Type B pancreatic cell (in vitro differentiated cells): ENCODE measurements at regions not wholly inside any gene's neighbourhood (a gene's known extent, or its start where the extent isn't known, plus 50 kb on each side); places are given as distances from the start of the nearest gene placed in this dataset.
"Not testable (repeated sequence)": the region's sequence is repeated elsewhere in the genome, so short reads cannot be mapped to it uniquely, and the experiment has no call there.

ENCODE experiments used
- DNase-seq: peaks from one replicate; pipeline ENCODE4 v3.0.0; 2021; ENCODE audit warnings: mixed read lengths; ENCODE audit not compliant: unreplicated experiment; ENCODE audit errors: extremely low spot score
- H3K27ac Mint-ChIP-seq: 2 replicates; pipeline ENCODE4 v1.8.0; 2021; ENCODE audit warnings: mild to moderate bottlenecking, mixed read lengths
- H3K27me3 Mint-ChIP-seq: 2 replicates; pipeline ENCODE4 v1.8.0; 2021; ENCODE audit warnings: mixed read lengths
- H3K36me3 Mint-ChIP-seq: 2 replicates; pipeline ENCODE4 v1.8.0; 2021; ENCODE audit warnings: mixed read lengths
- H3K4me1 Mint-ChIP-seq: one replicate; pipeline ENCODE4 v1.8.0; 2021; ENCODE audit warnings: mixed read lengths; ENCODE audit not compliant: unreplicated experiment
- H3K4me3 Mint-ChIP-seq: 2 replicates; pipeline ENCODE4 v1.8.0; 2021; ENCODE audit warnings: mild to moderate bottlenecking, mixed read lengths
- H3K9me3 Mint-ChIP-seq: 2 replicates; pipeline ENCODE4 v1.8.0; 2021; ENCODE audit warnings: mixed read lengths
- CTCF ChIP-seq: fragments of 200-600 bp; sonication (generic); conservative IDR thresholded peaks from 2 replicates; pipeline ENCODE4 v1.5.0; 2021; ENCODE audit warnings: antibody characterized with exemption, mild to moderate bottlenecking

DNA sequence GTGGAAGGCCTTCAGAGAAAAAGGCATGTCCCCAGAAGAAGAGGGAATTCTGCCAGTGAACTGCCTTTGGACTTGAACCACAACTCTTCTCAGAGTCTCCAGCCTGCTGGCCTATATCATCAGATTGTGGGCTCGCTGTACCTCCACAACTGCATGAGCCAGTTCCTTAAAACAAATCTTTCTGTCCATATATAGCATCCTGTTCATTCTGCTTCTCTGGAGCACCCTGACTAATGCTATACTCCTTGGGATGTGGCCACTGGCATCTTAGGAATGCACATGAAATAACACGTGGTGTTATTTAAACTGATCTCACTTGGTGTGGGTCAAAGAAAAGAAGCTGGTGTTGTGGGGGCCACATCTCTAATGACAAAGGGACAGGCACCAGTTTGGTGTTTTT is 58.3 kb upstream of the VSTM5 start:
- DNase-seq = no peak
- H3K36me3 Mint-ChIP-seq = no peaks in the 10 kb centered on the region
- peaks cover 7% of the 10 kb centered on the region for H3K4me1 Mint-ChIP-seq
- no peak overlapping the region for H3K4me3 Mint-ChIP-seq
- H3K9me3 Mint-ChIP-seq = peaks cover 5% of the 10 kb centered on the region
- H3K27ac Mint-ChIP-seq = no peak overlapping the region
- no peak for TF ChIP-seq CTCF
- H3K27me3 Mint-ChIP-seq = peaks cover 42% of the 10 kb centered on the region

- Mint-ChIP-seq H3K4me3 (no peak overlapping the region), H3K27ac (no peak overlapping the region), H3K27me3 (peaks cover 14% of the 10 kb centered on the region), H3K9me3 (no peaks in the 10 kb centered on the region), H3K4me1 (no peaks in the 10 kb centered on the region), H3K36me3 (no peaks in the 10 kb centered on the region)
- DNase-seq = no peak
- no peak for TF ChIP-seq CTCF
These were observed 67.3 kb upstream of the VSTM5 start for GRCh38 chr11:93917673-93918072.

DNA sequence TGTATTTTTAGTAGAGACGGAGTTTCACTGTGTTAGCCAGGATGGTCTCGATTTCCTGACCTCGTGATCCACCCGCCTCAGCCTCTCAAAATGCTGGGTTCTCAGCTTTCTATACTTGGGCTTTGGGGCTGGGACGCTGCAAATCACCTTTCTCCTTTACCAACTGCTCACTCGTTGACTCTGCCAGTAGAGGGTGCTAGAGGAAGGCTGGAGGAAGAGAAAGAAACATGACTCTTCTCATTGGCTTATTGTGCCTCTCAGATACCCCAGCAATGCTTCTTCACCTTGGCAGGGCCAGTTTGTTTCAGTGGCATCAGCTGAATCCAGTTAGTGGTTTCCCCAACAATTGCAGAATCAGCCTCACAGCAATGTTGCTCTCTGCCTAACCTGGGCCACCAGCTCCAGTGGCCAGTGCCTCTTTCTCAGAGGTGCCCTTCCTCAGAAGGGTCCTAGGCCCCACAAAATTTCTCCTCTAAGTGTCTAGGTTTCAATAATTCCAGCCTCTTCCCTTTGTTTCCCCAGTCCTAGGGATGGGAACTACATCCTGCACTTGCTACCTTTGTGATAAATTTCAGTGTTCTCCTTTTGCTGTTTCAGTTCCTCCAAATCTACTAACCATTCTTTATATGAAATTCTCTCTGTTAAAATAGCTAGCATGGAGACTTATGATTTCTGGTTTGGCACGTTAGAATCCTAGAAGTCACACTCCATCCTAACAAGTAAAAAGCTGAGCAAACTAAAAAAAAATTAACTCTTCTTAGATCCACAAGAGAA is 71.5 kb upstream of the VSTM5 start:
- no peak for DNase-seq
- no peaks in the 10 kb centered on the region for H3K36me3 Mint-ChIP-seq
- TF ChIP-seq CTCF = peak; percentile 74
- no peak overlapping the region for H3K27ac Mint-ChIP-seq
- H3K9me3 Mint-ChIP-seq = peaks cover 6% of the 10 kb centered on the region
- no peak overlapping the region for H3K4me3 Mint-ChIP-seq
- H3K4me1 Mint-ChIP-seq = no peaks in the 10 kb centered on the region
- H3K27me3 Mint-ChIP-seq = peaks cover 7% of the 10 kb centered on the region

GRCh38 chr11:93922830-93923229 is 72.4 kb upstream of the VSTM5 start:
- no peak for TF ChIP-seq CTCF
- no peak for DNase-seq
- Mint-ChIP-seq H3K9me3 (peaks cover 6% of the 10 kb centered on the region), H3K4me3 (no peak overlapping the region), H3K27ac (no peak overlapping the region), H3K36me3 (no peaks in the 10 kb centered on the region), H3K4me1 (no peaks in the 10 kb centered on the region), H3K27me3 (peaks cover 4% of the 10 kb centered on the region)

DNA sequence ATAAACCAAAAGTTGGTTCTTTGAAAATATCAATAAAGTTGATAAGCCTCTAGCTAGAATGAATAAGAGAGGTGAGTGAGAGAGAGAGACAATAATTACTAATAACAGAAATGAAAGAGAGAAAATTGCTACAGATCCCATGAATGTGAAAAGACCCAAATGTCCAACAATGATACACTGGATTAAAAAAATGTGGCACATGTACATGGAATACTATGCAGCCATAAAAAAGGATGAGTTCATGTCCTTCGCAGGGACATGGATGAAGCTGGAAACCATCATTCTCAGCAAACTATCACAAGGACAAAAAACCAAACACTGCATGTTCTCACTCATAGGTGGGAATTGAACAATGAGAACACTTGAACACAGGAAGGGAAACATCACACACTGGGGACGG is 75.7 kb upstream of the VSTM5 start:
- not testable (repeated sequence) for H3K27me3 Mint-ChIP-seq, H3K4me3 Mint-ChIP-seq, H3K36me3 Mint-ChIP-seq, H3K4me1 Mint-ChIP-seq, DNase-seq, H3K27ac Mint-ChIP-seq, H3K9me3 Mint-ChIP-seq

- H3K27me3 Mint-ChIP-seq = peaks cover 10% of the 10 kb centered on the region
- no peaks in the 10 kb centered on the region for H3K36me3 Mint-ChIP-seq
- H3K4me3 Mint-ChIP-seq = no peak overlapping the region
- H3K4me1 Mint-ChIP-seq = no peaks in the 10 kb centered on the region
- no peak overlapping the region for H3K27ac Mint-ChIP-seq
- DNase-seq = no peak
- peaks cover 6% of the 10 kb centered on the region for H3K9me3 Mint-ChIP-seq
- no peak for TF ChIP-seq CTCF
These were observed 79.0 kb upstream of the VSTM5 start for GRCh38 chr11:93929407-93929806.
